A549 (cell line): ENCODE measurements at regions not wholly inside any gene's neighbourhood (a gene's known extent, or its start where the extent isn't known, plus 50 kb on each side); places are given as distances from the start of the nearest gene placed in this dataset.

ENCODE experiments used
- ATAC-seq, 2 experiments: fragments of 200-7000 bp in 1 of 2; fragments of >200 bp in 1 of 2; cut with Nextera tagmentation in 1 of 2; cut with Tn5 transposase in 1 of 2; 3 replicates each; pipeline versions ENCODE4 v1.8.0 to v1.9.1; 2018 to 2020; ENCODE audit warnings: mild to moderate bottlenecking in 1 of 2, moderate library complexity in 1 of 2
- CTCF ChIA-PET: fragments of 300-600 bp; sonication (Branson Sonifier 250); formaldehyde crosslinking; extraction: SDS; loops from one replicate; lab custom pipeline; 2021; ENCODE audit warnings: antibody characterized with exemption, inconsistent platforms; lab: Yijun Ruan, JAX
- POLR2A ChIA-PET: fragments of 350-600 bp; formaldehyde crosslinking; extraction: SDS; loops from one replicate; lab custom pipeline; 2021; ENCODE audit warnings: antibody characterized with exemption, inconsistent platforms; lab: Yijun Ruan, JAX
- DNase-seq, 2 experiments: peaks; one replicate each; pipeline versions ENCODE4 v3.0.0 to v3.0.0-alpha.2; 2011 to 2016; ENCODE audit warnings: low read depth in 1 of 2, low spot score in 1 of 2
- FAIRE-seq: peaks from 2 replicates; lab custom pipeline; 2011; peaks lifted over from hg19 to GRCh38; lab: Jason Lieb, UNC
- H3K27ac ChIP-seq, 2 experiments: fragments of >200 bp; sonication (Bioruptor Twin); formaldehyde crosslinking; 3 replicates each; pipeline ENCODE4 v1.5.1; 2016 to 2017
- H3K4me1 ChIP-seq: fragments of >200 bp; sonication (Bioruptor Twin); formaldehyde crosslinking; 3 replicates; pipeline ENCODE4 v1.6.1; 2016
- H3K4me2 ChIP-seq: fragments of >200 bp; sonication (Bioruptor Twin); formaldehyde crosslinking; 3 replicates; pipeline ENCODE4 v1.6.1; 2016
- H3K4me3 ChIP-seq: fragments of >200 bp; sonication (Bioruptor Twin); formaldehyde crosslinking; 3 replicates; pipeline ENCODE4 v1.5.1; 2016
- H3K9me3 ChIP-seq: fragments of >200 bp; sonication (Bioruptor Twin); formaldehyde crosslinking; 3 replicates; pipeline ENCODE4 v1.6.1; 2016
- CBX2 ChIP-seq: fragments of 200-600 bp; sonication (generic); IDR thresholded peaks from 2 replicates; pipeline ENCODE4 v1.6.1; 2016; ENCODE audit warnings: low read depth, mild to moderate bottlenecking, borderline replicate concordance
- CHD2 ChIP-seq: fragments of 150-350 bp; IDR thresholded peaks from 2 replicates; pipeline ENCODE4 v1.6.1; 2014; ENCODE audit warnings: low read length; ENCODE audit not compliant: partially characterized antibody
- CHD4 ChIP-seq: fragments of 200-600 bp; sonication (generic); IDR thresholded peaks from 2 replicates; pipeline ENCODE4 v1.6.1; 2016; ENCODE audit warnings: antibody characterized with exemption, mild to moderate bottlenecking, borderline replicate concordance
- EHF ChIP-seq: fragments of 250-450 bp; sonication (Bioruptor Pico); IDR thresholded peaks from 2 replicates; pipeline ENCODE4 v1.5.0; 2020; ENCODE audit warnings: mild to moderate bottlenecking
- EHMT2 ChIP-seq: fragments of 200-600 bp; sonication (generic); IDR thresholded peaks from 2 replicates; pipeline ENCODE4 v1.6.1; 2016; ENCODE audit warnings: antibody characterized with exemption, low read depth, mild to moderate bottlenecking, moderate library complexity
- EP300 ChIP-seq, 2 experiments: fragments of >200 bp; sonication (Bioruptor Twin); formaldehyde crosslinking; IDR thresholded peaks; 2 replicates in 1 of 2; 3 replicates in 1 of 2; pipeline ENCODE4 v1.6.1; 2016 to 2017
- FOSL2 ChIP-seq, 2 experiments: fragments of 450-650 bp in 1 of 2; fragments of >200 bp in 1 of 2; sonication (Bioruptor Twin) in 1 of 2; formaldehyde crosslinking; IDR thresholded peaks; 2 replicates each; pipeline versions ENCODE4 v1.5.0 to v1.6.1; 2016 to 2020; ENCODE audit warnings: mild to moderate bottlenecking in 1 of 2, moderate library complexity in 1 of 2
- GATA3 ChIP-seq: IDR thresholded peaks from 2 replicates; pipeline ENCODE4 v1.6.1; 2012; ENCODE audit warnings: borderline replicate concordance
- HOXA7 ChIP-seq: fragments of 250-450 bp; sonication (Bioruptor Pico); IDR thresholded peaks from 2 replicates; pipeline ENCODE4 v1.5.0; 2020; ENCODE audit warnings: mild to moderate bottlenecking, moderate library complexity
- HOXB13 ChIP-seq: fragments of 250-450 bp; sonication (Bioruptor Pico); IDR thresholded peaks from 2 replicates; pipeline ENCODE4 v1.5.0; 2020; ENCODE audit warnings: low read depth, mild to moderate bottlenecking, moderate library complexity
- HOXB5 ChIP-seq: fragments of 250-450 bp; sonication (Bioruptor Pico); IDR thresholded peaks from 2 replicates; pipeline ENCODE4 v1.5.0; 2020; ENCODE audit warnings: mild to moderate bottlenecking, moderate library complexity
- JUN ChIP-seq, 2 experiments: fragments of >200 bp; sonication (Bioruptor Twin); formaldehyde crosslinking; IDR thresholded peaks; 2 replicates in 1 of 2; 3 replicates in 1 of 2; pipeline ENCODE4 v1.6.1; 2016 to 2017
- JUNB ChIP-seq: fragments of >200 bp; sonication (Bioruptor Twin); formaldehyde crosslinking; IDR thresholded peaks from 2 replicates; pipeline ENCODE4 v1.6.1; 2016
- KDM1A ChIP-seq: fragments of 200-600 bp; sonication (generic); IDR thresholded peaks from 2 replicates; pipeline ENCODE4 v1.6.1; 2016; ENCODE audit warnings: low read depth, mild to moderate bottlenecking
- KDM5A ChIP-seq: fragments of 200-600 bp; sonication (generic); IDR thresholded peaks from 2 replicates; pipeline ENCODE4 v1.6.1; 2016; ENCODE audit warnings: antibody characterized with exemption, mild to moderate bottlenecking
- MAZ ChIP-seq: fragments of 150-350 bp; IDR thresholded peaks from 2 replicates; pipeline ENCODE4 v1.6.1; 2014; ENCODE audit warnings: antibody characterized with exemption, low read depth, low read length, borderline replicate concordance
- NFE2L2 ChIP-seq: fragments of 150-350 bp; conservative IDR thresholded peaks from 2 replicates; pipeline ENCODE4 v1.6.1; 2014; ENCODE audit warnings: low read length
- PHF8 ChIP-seq: fragments of 200-600 bp; sonication (generic); IDR thresholded peaks from 2 replicates; pipeline ENCODE4 v1.6.1; 2016; ENCODE audit warnings: low read depth, mild to moderate bottlenecking, antibody characterized with exemption, moderate library complexity, borderline replicate concordance
- RAD21 ChIP-seq, 2 experiments: fragments of >200 bp in 1 of 2; sonication (Bioruptor Twin) in 1 of 2; formaldehyde crosslinking in 1 of 2; IDR thresholded peaks in 1 of 2; conservative IDR thresholded peaks in 1 of 2; 2 replicates in 1 of 2; 3 replicates in 1 of 2; pipeline ENCODE4 v1.6.1; 2012 to 2018; ENCODE audit warnings: inconsistent platforms in 1 of 2
- RARB ChIP-seq: fragments of 250-450 bp; sonication (Bioruptor Pico); IDR thresholded peaks from 2 replicates; pipeline ENCODE4 v1.8.0; 2021; ENCODE audit warnings: mild to moderate bottlenecking, moderate library complexity
- RNF2 ChIP-seq: fragments of 200-600 bp; sonication (generic); IDR thresholded peaks from 2 replicates; pipeline ENCODE4 v1.6.1; 2016; ENCODE audit warnings: low read depth, mild to moderate bottlenecking, antibody characterized with exemption, moderate library complexity, borderline replicate concordance
- TFCP2L1 ChIP-seq: fragments of 250-450 bp; sonication (Bioruptor Pico); IDR thresholded peaks from 2 replicates; pipeline ENCODE4 v1.5.0; 2021; ENCODE audit warnings: mild to moderate bottlenecking
- TP53 ChIP-seq: fragments of 250-450 bp; sonication (Bioruptor Pico); IDR thresholded peaks from 2 replicates; pipeline ENCODE4 v1.5.0; 2021; ENCODE audit warnings: mild to moderate bottlenecking, moderate library complexity
- ZFP36 ChIP-seq: fragments of 450-650 bp; IDR thresholded peaks from 2 replicates; pipeline ENCODE4 v1.6.1; 2014; ENCODE audit warnings: borderline replicate concordance; ENCODE audit not compliant: partially characterized antibody
- ZNF302 ChIP-seq: fragments of 250-450 bp; sonication (Bioruptor Pico); IDR thresholded peaks from 2 replicates; pipeline ENCODE4 v1.9.0; 2021; ENCODE audit warnings: inconsistent platforms, mild to moderate bottlenecking, moderate library complexity
- WGBS: methylation state at CpG from one replicate; pipeline ENCODE4 v1.1.6; 2017; ENCODE audit errors: missing lambda C conversion rate; 5-methylcytosine and 5-hydroxymethylcytosine counted together
- TF ChIP-seq, protein P1 (sequence below): fragments of 250-450 bp; sonication (Bioruptor Pico); IDR thresholded peaks from 2 replicates; pipeline ENCODE4 v1.5.0; 2020; ENCODE audit warnings: low read depth, mild to moderate bottlenecking, moderate library complexity
- TF ChIP-seq, protein P2 (sequence below): IDR thresholded peaks from 2 replicates; pipeline ENCODE4 v1.6.1; 2012
- TF ChIP-seq, protein P3 (sequence below): fragments of >200 bp; sonication (Bioruptor Twin); formaldehyde crosslinking; IDR thresholded peaks from 3 replicates; pipeline ENCODE4 v1.6.1; 2016

DNA sequence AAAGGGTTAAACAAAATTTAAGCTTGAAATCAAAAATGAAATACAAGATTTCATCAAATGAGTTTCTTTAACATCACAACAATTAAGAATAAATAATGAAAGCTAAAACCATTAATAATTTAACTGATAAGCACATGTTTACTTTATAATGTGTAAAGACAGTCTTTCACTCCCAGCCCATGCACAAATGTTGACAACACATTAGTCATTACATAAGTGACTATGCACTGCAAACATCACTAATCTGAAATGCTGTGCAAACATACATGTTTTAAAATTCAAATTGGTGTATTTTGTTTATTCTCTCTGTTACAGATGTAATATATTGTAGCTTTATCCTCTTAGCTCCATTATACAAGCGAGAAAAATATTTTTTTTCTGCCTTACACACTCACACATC, 220.6 kb upstream of the CPXCR1 start:
- POLR2A ChIA-PET: no interaction called here
- peak; percentile 83 for FAIRE-seq
- CTCF ChIA-PET: no interaction called here
- TF ChIP-seq ZFP36: no peak
- TF ChIP-seq, protein P1, sequence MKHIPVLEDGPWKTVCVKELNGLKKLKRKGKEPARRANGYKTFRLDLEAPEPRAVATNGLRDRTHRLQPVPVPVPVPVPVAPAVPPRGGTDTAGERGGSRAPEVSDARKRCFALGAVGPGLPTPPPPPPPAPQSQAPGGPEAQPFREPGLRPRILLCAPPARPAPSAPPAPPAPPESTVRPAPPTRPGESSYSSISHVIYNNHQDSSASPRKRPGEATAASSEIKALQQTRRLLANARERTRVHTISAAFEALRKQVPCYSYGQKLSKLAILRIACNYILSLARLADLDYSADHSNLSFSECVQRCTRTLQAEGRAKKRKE (CRISPR knock-in tag): no peak
- no peak for TF ChIP-seq CHD2
- no peak for TF ChIP-seq TFCP2L1
- no peak for TF ChIP-seq KDM1A
- no peak for TF ChIP-seq PHF8
- no peak for TF ChIP-seq CBX2
- TF ChIP-seq KDM5A: no peak
- TF ChIP-seq EHF (CRISPR knock-in tag): no peak
- TF ChIP-seq EP300 (IDR thresholded peaks at IDR 0.05): no peak
- TF ChIP-seq, protein P2, sequence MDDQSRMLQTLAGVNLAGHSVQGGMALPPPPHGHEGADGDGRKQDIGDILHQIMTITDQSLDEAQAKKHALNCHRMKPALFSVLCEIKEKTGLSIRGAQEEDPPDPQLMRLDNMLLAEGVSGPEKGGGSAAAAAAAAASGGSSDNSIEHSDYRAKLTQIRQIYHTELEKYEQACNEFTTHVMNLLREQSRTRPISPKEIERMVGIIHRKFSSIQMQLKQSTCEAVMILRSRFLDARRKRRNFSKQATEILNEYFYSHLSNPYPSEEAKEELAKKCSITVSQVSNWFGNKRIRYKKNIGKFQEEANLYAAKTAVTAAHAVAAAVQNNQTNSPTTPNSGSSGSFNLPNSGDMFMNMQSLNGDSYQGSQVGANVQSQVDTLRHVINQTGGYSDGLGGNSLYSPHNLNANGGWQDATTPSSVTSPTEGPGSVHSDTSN: no peak
- no peak for TF ChIP-seq MAZ
- TF ChIP-seq JUN (IDR thresholded peaks at IDR 0.05): no peak
- TF ChIP-seq, protein P3, sequence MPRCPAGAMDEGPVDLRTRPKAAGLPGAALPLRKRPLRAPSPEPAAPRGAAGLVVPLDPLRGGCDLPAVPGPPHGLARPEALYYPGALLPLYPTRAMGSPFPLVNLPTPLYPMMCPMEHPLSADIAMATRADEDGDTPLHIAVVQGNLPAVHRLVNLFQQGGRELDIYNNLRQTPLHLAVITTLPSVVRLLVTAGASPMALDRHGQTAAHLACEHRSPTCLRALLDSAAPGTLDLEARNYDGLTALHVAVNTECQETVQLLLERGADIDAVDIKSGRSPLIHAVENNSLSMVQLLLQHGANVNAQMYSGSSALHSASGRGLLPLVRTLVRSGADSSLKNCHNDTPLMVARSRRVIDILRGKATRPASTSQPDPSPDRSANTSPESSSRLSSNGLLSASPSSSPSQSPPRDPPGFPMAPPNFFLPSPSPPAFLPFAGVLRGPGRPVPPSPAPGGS: no peak
- H3K4me2 ChIP-seq: no peak overlapping the region
- ATAC-seq: no peak
- H3K4me1 ChIP-seq: no peaks in the 10 kb centered on the region
- H3K27ac ChIP-seq: no peak overlapping the region
- no peak overlapping the region for H3K4me3 ChIP-seq
- WGBS: 0% methylated on average over 1 of the region's 1 CpG
- DNase-seq: no peak
- H3K9me3 ChIP-seq: no peaks in the 10 kb centered on the region

DNA sequence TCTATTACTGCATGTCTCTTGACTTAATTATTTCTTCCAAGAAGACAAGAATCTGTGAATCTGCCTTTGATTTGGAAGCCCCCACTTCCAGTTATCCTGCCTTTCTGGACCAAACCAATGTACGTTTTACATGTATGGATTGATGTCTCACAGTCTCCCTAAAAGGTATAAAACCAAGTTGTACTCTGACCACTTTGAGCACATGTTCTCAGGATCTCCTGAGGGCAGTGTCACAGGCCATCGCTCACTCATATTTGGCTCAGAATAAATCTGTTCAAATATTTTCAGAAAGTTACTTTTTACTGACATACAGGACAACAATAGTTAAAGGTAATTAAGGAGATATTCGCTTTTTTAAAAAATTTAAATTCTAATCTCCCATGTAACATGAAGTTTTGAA, 188.6 kb upstream of the CPXCR1 start:
- H3K4me1 ChIP-seq: no peaks in the 10 kb centered on the region
- no peak overlapping the region for H3K27ac ChIP-seq
- ChIA-PET CTCF (no interaction called here), POLR2A (no interaction called here)
- no peak overlapping the region for H3K4me3 ChIP-seq
- H3K4me2 ChIP-seq: no peak overlapping the region
- WGBS: 25% methylated on average over 3 of the region's 3 CpGs
- FAIRE-seq (no peak), DNase-seq (no peak), ATAC-seq (no peak)
- TF ChIP-seq RAD21 (conservative IDR thresholded peaks at IDR 0.05 in 1 of 2, IDR thresholded peaks at IDR 0.05 in 1 of 2) (no peak), NFE2L2 (no peak), RARB (CRISPR knock-in tag) (no peak), KDM1A (no peak), GATA3 (no peak), KDM5A (no peak), EHMT2 (no peak), FOSL2 (IDR thresholded peaks at IDR 0.05) (no peak), FOSL2 (CRISPR knock-in tag; IDR thresholded peaks at IDR 0.05) (no peak), TP53 (CRISPR knock-in tag) (no peak), HOXB13 (no peak), RNF2 (no peak), HOXB5 (no peak), ZNF302 (CRISPR knock-in tag) (no peak), JUNB (no peak), CHD4 (no peak), HOXA7 (CRISPR knock-in tag) (no peak)
- TF ChIP-seq, protein P1 (CRISPR knock-in tag): no peak
- no peaks in the 10 kb centered on the region for H3K9me3 ChIP-seq
